H1 (cell line): ENCODE measurements at regions not wholly inside any gene's neighbourhood (a gene's known extent, or its start where the extent isn't known, plus 50 kb on each side); places are given as distances from the start of the nearest gene placed in this dataset.

Source experiments
- CTCF ChIA-PET: fragments of 300-600 bp; sonication (Branson Sonifier 250); formaldehyde crosslinking; loops from one replicate; lab custom pipeline; 2021; ENCODE audit not compliant: partially characterized antibody; lab: Charles Lee
- POLR2A ChIA-PET: fragments of 300-600 bp; sonication (Branson Sonifier 250); formaldehyde crosslinking; loops from one replicate; lab custom pipeline; 2021; ENCODE audit warnings: inconsistent platforms; ENCODE audit not compliant: partially characterized antibody; lab: Charles Lee
- DNase-seq, 2 experiments: peaks; one replicate each; pipeline versions ENCODE4 v3.0.0 to v3.0.0-alpha.2; 2010 to 2022; ENCODE audit warnings: low spot score in 2 of 2, low read depth in 1 of 2, mixed read lengths in 1 of 2
- FAIRE-seq: peaks from 2 replicates; lab custom pipeline; 2011; peaks lifted over from hg19 to GRCh38; lab: Jason Lieb, UNC
- H2AFZ ChIP-seq: 2 replicates; pipeline ENCODE4 v1.8.1; 2012; ENCODE audit warnings: low read length, inconsistent platforms
- H2AK5ac ChIP-seq: 2 replicates; pipeline ENCODE4 v1.6.1; 2013; ENCODE audit warnings: low read depth, low read length
- H2BK120ac ChIP-seq: replicated peaks from 2 replicates; pipeline ENCODE3; 2013; ENCODE audit warnings: low read depth, low read length, inconsistent platforms
- H2BK12ac ChIP-seq: 2 replicates; pipeline ENCODE4 v1.6.1; 2013; ENCODE audit warnings: low read depth, low read length
- H2BK15ac ChIP-seq: 2 replicates; pipeline ENCODE4 v1.6.1; 2013; ENCODE audit warnings: low read length
- H2BK20ac ChIP-seq: 2 replicates; pipeline ENCODE4 v1.6.1; 2013; ENCODE audit warnings: low read length
- H2BK5ac ChIP-seq: 2 replicates; pipeline ENCODE4 v1.6.1; 2013; ENCODE audit warnings: low read depth, low read length
- H3K14ac ChIP-seq: 2 replicates; pipeline ENCODE4 v1.6.1; 2013; ENCODE audit warnings: inconsistent platforms; ENCODE audit not compliant: insufficient read length
- H3K18ac ChIP-seq: 2 replicates; pipeline ENCODE4 v1.6.1; 2013; ENCODE audit warnings: low read length; ENCODE audit errors: extremely low read depth
- H3K23ac ChIP-seq: 2 replicates; pipeline ENCODE4 v1.6.1; 2013; ENCODE audit warnings: inconsistent platforms; ENCODE audit not compliant: insufficient read length
- H3K23me2 ChIP-seq: 2 replicates; pipeline ENCODE4 v1.6.1; 2013; ENCODE audit warnings: low read depth, low read length
- H3K27ac ChIP-seq: 2 replicates; pipeline ENCODE4 v1.6.1; 2011; ENCODE audit warnings: low read depth, low read length, inconsistent platforms
- H3K27me3 ChIP-seq, 4 experiments: replicated peaks in 1 of 4; 1 replicate in 1 of 4; 2 replicates in 3 of 4; pipeline versions ENCODE4 v1.6.1 to v1.8.1; 2011 to 2013; ENCODE audit warnings: low read length in 3 of 4, mild to moderate bottlenecking in 3 of 4, inconsistent platforms in 2 of 4, mixed read lengths in 2 of 4, moderate library complexity in 1 of 4; ENCODE audit not compliant: control insufficient read depth in 3 of 4, insufficient read depth in 3 of 4; ENCODE audit errors: extremely low read depth in 1 of 4
- H3K36me3 ChIP-seq, 4 experiments: 2 replicates each; pipeline versions ENCODE4 v1.6.1 to v1.8.1; 2011 to 2013; ENCODE audit warnings: mild to moderate bottlenecking in 4 of 4, low read length in 3 of 4, moderate library complexity in 2 of 4, control low read depth in 1 of 4, inconsistent platforms in 1 of 4; ENCODE audit not compliant: insufficient read depth in 4 of 4, control insufficient read depth in 2 of 4
- H3K4ac ChIP-seq: replicated peaks from 2 replicates; pipeline ENCODE3; 2013; ENCODE audit warnings: low read length, low read depth, mixed read lengths, inconsistent platforms; ENCODE audit not compliant: insufficient read length
- H3K4me1 ChIP-seq, 4 experiments: replicated peaks in 1 of 4; 1 replicate in 1 of 4; 2 replicates in 3 of 4; pipeline versions ENCODE4 v1.6.1 to v1.8.1; 2011 to 2013; ENCODE audit warnings: low read length in 3 of 4, inconsistent platforms in 2 of 4, mixed read lengths in 1 of 4; ENCODE audit not compliant: insufficient read depth in 4 of 4, control insufficient read depth in 3 of 4
- H3K4me2 ChIP-seq, 2 experiments: 2 replicates each; pipeline versions ENCODE4 v1.6.1 to v1.8.1; 2011 to 2013; ENCODE audit warnings: low read depth in 2 of 2, low read length in 2 of 2, control low read depth in 1 of 2, inconsistent platforms in 1 of 2, mild to moderate bottlenecking in 1 of 2; ENCODE audit not compliant: insufficient read depth in 1 of 2
- H3K4me3 ChIP-seq, 4 experiments: fragments of 200-600, 300-600 bp in 1 of 4; sonication (generic), shearing (Covaris generic), sonication (Bioruptor Twin) in 1 of 4; 2 replicates each; pipeline versions ENCODE4 v1.5.1 to v1.8.1; 2011 to 2016; ENCODE audit warnings: low read length in 4 of 4, low read depth in 3 of 4, control low read depth in 2 of 4, inconsistent platforms in 2 of 4, mild to moderate bottlenecking in 2 of 4, mixed read lengths in 1 of 4, moderate library complexity in 1 of 4; ENCODE audit not compliant: insufficient read depth in 2 of 4; ENCODE audit errors: extremely low read depth in 1 of 4
- H3K56ac ChIP-seq: replicated peaks from 2 replicates; pipeline ENCODE3; 2013; ENCODE audit warnings: low read depth, mild to moderate bottlenecking, mixed read lengths, low read length, inconsistent platforms; ENCODE audit not compliant: insufficient read length
- H3K79me1 ChIP-seq: 2 replicates; pipeline ENCODE4 v1.6.1; 2013; ENCODE audit warnings: low read depth, low read length, control low read depth
- H3K79me2 ChIP-seq, 2 experiments: 2 replicates each; pipeline versions ENCODE4 v1.6.1 to v1.8.1; 2012 to 2013; ENCODE audit warnings: low read length in 2 of 2, mild to moderate bottlenecking in 2 of 2, inconsistent platforms in 1 of 2; ENCODE audit not compliant: insufficient read depth in 2 of 2, control insufficient read depth in 1 of 2
- H3K9ac ChIP-seq, 4 experiments: replicated peaks in 1 of 4; 1 replicate in 1 of 4; 2 replicates in 3 of 4; pipeline versions ENCODE4 v1.6.1 to v1.8.1; 2011 to 2013; ENCODE audit warnings: low read depth in 3 of 4, low read length in 3 of 4, control low read depth in 2 of 4, mild to moderate bottlenecking in 2 of 4, moderate library complexity in 2 of 4, inconsistent platforms in 1 of 4; ENCODE audit errors: extremely low read depth in 1 of 4
- H3K9me3 ChIP-seq, 2 experiments: 2 replicates each; pipeline versions ENCODE4 v1.6.1 to v1.8.1; 2012 to 2013; ENCODE audit warnings: mild to moderate bottlenecking in 2 of 2, moderate library complexity in 2 of 2, control low read depth in 1 of 2, inconsistent platforms in 1 of 2, low read depth in 1 of 2, low read length in 1 of 2, mixed read lengths in 1 of 2; ENCODE audit not compliant: insufficient read depth in 2 of 2
- H4K20me1 ChIP-seq, 2 experiments: replicated peaks in 1 of 2; 2 replicates each; pipeline versions ENCODE3 to v1.8.1; 2011 to 2013; ENCODE audit warnings: inconsistent platforms in 2 of 2, low read length in 2 of 2, mild to moderate bottlenecking in 1 of 2; ENCODE audit not compliant: insufficient read depth in 2 of 2, control insufficient read depth in 1 of 2
- H4K5ac ChIP-seq: 2 replicates; pipeline ENCODE4 v1.6.1; 2013; ENCODE audit warnings: low read length, low read depth, mixed read lengths, inconsistent platforms; ENCODE audit not compliant: insufficient read length
- H4K8ac ChIP-seq: 2 replicates; pipeline ENCODE4 v1.8.0; 2013; ENCODE audit warnings: mild to moderate bottlenecking, moderate library complexity, low read length, inconsistent platforms; ENCODE audit not compliant: insufficient read depth; ENCODE audit errors: extremely low read depth
- H4K91ac ChIP-seq: replicated peaks from 2 replicates; pipeline ENCODE3; 2013; ENCODE audit warnings: low read length, mixed read lengths, inconsistent platforms; ENCODE audit not compliant: insufficient read length
- CHD1 ChIP-seq: IDR thresholded peaks from 2 replicates; pipeline ENCODE4 v1.6.1; 2012; ENCODE audit warnings: low read depth, low read length, improper control_type of control experiment
- CHD2 ChIP-seq: IDR thresholded peaks from 2 replicates; pipeline ENCODE4 v1.6.1; 2012; ENCODE audit warnings: low read length, improper control_type of control experiment
- CTCF ChIP-seq, 3 experiments: IDR thresholded peaks; 1 replicate in 2 of 3; 2 replicates in 1 of 3; pipeline versions ENCODE4 v1.5.1 to v1.6.1; 2011; ENCODE audit warnings: low read length in 3 of 3, mild to moderate bottlenecking in 3 of 3, inconsistent platforms in 2 of 3, low read depth in 1 of 3, moderate library complexity in 1 of 3; ENCODE audit not compliant: insufficient read depth in 1 of 3; ENCODE audit errors: control extremely low read depth in 1 of 3
- HDAC2 ChIP-seq, 2 experiments: fragments of 300-600 bp in 1 of 2; sonication (generic) in 1 of 2; IDR thresholded peaks; 2 replicates each; pipeline ENCODE4 v1.6.1; 2011 to 2012; ENCODE audit warnings: low read depth in 2 of 2, low read length in 2 of 2, mild to moderate bottlenecking in 2 of 2, moderate library complexity in 2 of 2, borderline replicate concordance in 1 of 2, inconsistent platforms in 1 of 2
- MAFK ChIP-seq: IDR thresholded peaks from 2 replicates; pipeline ENCODE4 v1.6.1; 2012; ENCODE audit warnings: low read depth, mild to moderate bottlenecking, improper control_type of control experiment, low read length
- MAX ChIP-seq: IDR thresholded peaks from 2 replicates; pipeline ENCODE4 v1.6.1; 2012; ENCODE audit warnings: inconsistent platforms
- NRF1 ChIP-seq: IDR thresholded peaks from 2 replicates; pipeline ENCODE4 v1.6.1; 2011; ENCODE audit warnings: mild to moderate bottlenecking, low read depth, low read length, improper control_type of control experiment
- POLR2A ChIP-seq, 2 experiments: IDR thresholded peaks; 1 replicate in 1 of 2; 2 replicates in 1 of 2; pipeline ENCODE4 v1.6.1; 2011; ENCODE audit warnings: low read depth in 2 of 2, low read length in 2 of 2, mild to moderate bottlenecking in 2 of 2; ENCODE audit errors: control extremely low read depth in 1 of 2
- SP1 ChIP-seq: IDR thresholded peaks from 2 replicates; pipeline ENCODE4 v1.6.1; 2011; ENCODE audit warnings: low read depth, low read length
- SP2 ChIP-seq: IDR thresholded peaks from 2 replicates; pipeline ENCODE4 v1.6.1; 2012; ENCODE audit warnings: mild to moderate bottlenecking, low read length, inconsistent platforms
- TAF7 ChIP-seq: optimal IDR thresholded peaks from 2 replicates; pipeline ENCODE3; 2011; ENCODE audit warnings: low read depth, mild to moderate bottlenecking, inconsistent platforms, low read length, moderate library complexity, borderline replicate concordance
- TBP ChIP-seq: IDR thresholded peaks from 2 replicates; pipeline ENCODE4 v1.6.1; 2011; ENCODE audit warnings: low read depth, low read length, improper control_type of control experiment
- YY1 ChIP-seq: IDR thresholded peaks from 2 replicates; pipeline ENCODE4 v1.6.1; 2011; ENCODE audit warnings: low read depth, mild to moderate bottlenecking, low read length
- WGBS, 2 experiments: shearing (Covaris generic) in 1 of 2; methylation state at CpG; one replicate each; pipeline versions ENCODE4 v1.1.6 to v1.1.7; 2013 to 2015; ENCODE audit warnings: low lambda C conversion rate in 2 of 2, mixed read lengths in 2 of 2, inconsistent platforms in 1 of 2, low coverage in 1 of 2, missing lambda C conversion rate in 1 of 2; ENCODE audit not compliant: insufficient replicate concordance in 2 of 2, insufficient coverage in 1 of 2, insufficient read length in 1 of 2; ENCODE audit errors: extremely low coverage in 1 of 2, missing lambda C conversion rate in 1 of 2; 5-methylcytosine and 5-hydroxymethylcytosine counted together

GRCh38 chr18:43539862-43540261 lies 262.6 kb upstream of the SYT4 start:
- H3K14ac ChIP-seq = no peak overlapping the region
- no peak overlapping the region for H3K27ac ChIP-seq
- no peaks in the 10 kb centered on the region for H3K9me3 ChIP-seq
- CTCF ChIA-PET = interaction anchor here (1.0 to 1.3 kb wide), 2 partner anchors 50 to 117 kb away, joined by 3 to 5 read pairs; no protein-coding TSS in a partner anchor
- no peak overlapping the region for H2BK12ac ChIP-seq
- WGBS, 2 experiments = 95% methylated on average over 1 of the region's 1 CpG; no CpG with 5 or more reads in 1 of the 2 experiments
- H4K91ac ChIP-seq = no peak overlapping the region
- H3K23me2 ChIP-seq = no peaks in the 10 kb centered on the region; the same call in 1 of the 2 replicates
- H3K4ac ChIP-seq = no peak overlapping the region
- no peaks in the 10 kb centered on the region for H3K79me2 ChIP-seq
- H3K4me3 ChIP-seq = no peak overlapping the region
- H2AK5ac ChIP-seq = no peak overlapping the region
- POLR2A ChIA-PET = no interaction called here
- no peaks in the 10 kb centered on the region for H3K79me1 ChIP-seq
- H3K27me3 ChIP-seq = no peaks in the 10 kb centered on the region
- H3K9ac ChIP-seq = no peak overlapping the region
- no peak overlapping the region for H3K18ac ChIP-seq
- H2BK15ac ChIP-seq = no peak overlapping the region
- H4K20me1 ChIP-seq = no peaks in the 10 kb centered on the region
- H3K23ac ChIP-seq = no peak overlapping the region
- H4K5ac ChIP-seq = no peak overlapping the region
- no peak for DNase-seq
- H2BK20ac ChIP-seq = no peak overlapping the region
- H2AFZ ChIP-seq = no peak overlapping the region
- no peak overlapping the region for H3K56ac ChIP-seq
- no peak for FAIRE-seq
- H3K36me3 ChIP-seq = no peaks in the 10 kb centered on the region
- H4K8ac ChIP-seq = no peak overlapping the region
- H3K4me1 ChIP-seq = no peaks in the 10 kb centered on the region
- H2BK5ac ChIP-seq = no peak overlapping the region
- H3K4me2 ChIP-seq = no peak overlapping the region
- H2BK120ac ChIP-seq = no peak overlapping the region
- TF ChIP-seq MAFK (no peak), YY1 (no peak), CHD1 (no peak), NRF1 (no peak), SP2 (no peak), MAX (no peak), TBP (no peak), CTCF (IDR thresholded peaks at IDR 0.05; ENCODE audit: control extremely low read depth in 1 of 3, insufficient read depth in 1 of 3, low read depth in 1 of 3, low read length in 3 of 3) (no peak), HDAC2 (IDR thresholded peaks at IDR 0.05; ENCODE audit: borderline replicate concordance in 1 of 2, low read depth in 2 of 2, low read length in 2 of 2) (no peak), TAF7 (no peak), SP1 (no peak), POLR2A (IDR thresholded peaks at IDR 0.05; ENCODE audit: control extremely low read depth in 1 of 2, low read depth in 2 of 2, low read length in 2 of 2) (no peak), CHD2 (no peak)
